HL-60 (cell line): ENCODE measurements at regions not wholly inside any gene's neighbourhood (a gene's known extent, or its start where the extent isn't known, plus 50 kb on each side); places are given as distances from the start of the nearest gene placed in this dataset.

Experiments
- CTCF ChIP-seq: IDR thresholded peaks from one replicate; pipeline ENCODE4 v1.5.1; 2011; ENCODE audit warnings: low read length, control low read depth, inconsistent platforms; ENCODE audit not compliant: insufficient read depth
- POLR2AphosphoS5 ChIP-seq: IDR thresholded peaks from 2 replicates; pipeline ENCODE4 v1.6.1; 2012; ENCODE audit warnings: low read depth
- REST ChIP-seq: IDR thresholded peaks from 2 replicates; pipeline ENCODE4 v1.6.1; 2012; ENCODE audit warnings: low read depth; ENCODE audit not compliant: insufficient replicate concordance

GRCh38 chr1:170219163-170219562 lies 73.4 kb downstream of the NTMT2 start:
- TF ChIP-seq CTCF (no peak), REST (no peak), POLR2AphosphoS5 (no peak)
